ENCODE measurements at regions not wholly inside any gene's neighbourhood (a gene's known extent, or its start where the extent isn't known, plus 50 kb on each side); places are given as distances from the start of the nearest gene placed in this dataset.
A peak's percentile ranks its signal among the peaks of the same experiment; 100 is the strongest.

- no peak for DNase-seq
- no peak overlapping the region for H3K4me3 ChIP-seq
- H3K27me3 ChIP-seq, result no peaks in the 10 kb centered on the region
- WGBS, 2 donors, result 33 to 39% methylated on average over 3 of the region's 3 CpGs
- peak overlapping the region in 3 of 4 donors; percentile 70 to 75 (median 71) for H3K27ac ChIP-seq
- H3K9me3 ChIP-seq, result no peaks in the 10 kb centered on the region
- H3K4me1 ChIP-seq, result peaks cover 0 to 49% (median 38%) of the 10 kb centered on the region in 4 donors
- peak; percentile 33 to 64 (median 55) for TF ChIP-seq POLR2AphosphoS5 (IDR thresholded peaks at IDR 0.05)
- no peak for TF ChIP-seq EP300 (IDR thresholded peaks at IDR 0.05)
- intact Hi-C loops (cut with DNase I), result no loop called here
- H3K36me3 ChIP-seq, result no peaks in the 10 kb centered on the region
These were observed 612.9 kb upstream of the TBL1XR1 start for GRCh38 chr3:177810162-177810623.

DNA sequence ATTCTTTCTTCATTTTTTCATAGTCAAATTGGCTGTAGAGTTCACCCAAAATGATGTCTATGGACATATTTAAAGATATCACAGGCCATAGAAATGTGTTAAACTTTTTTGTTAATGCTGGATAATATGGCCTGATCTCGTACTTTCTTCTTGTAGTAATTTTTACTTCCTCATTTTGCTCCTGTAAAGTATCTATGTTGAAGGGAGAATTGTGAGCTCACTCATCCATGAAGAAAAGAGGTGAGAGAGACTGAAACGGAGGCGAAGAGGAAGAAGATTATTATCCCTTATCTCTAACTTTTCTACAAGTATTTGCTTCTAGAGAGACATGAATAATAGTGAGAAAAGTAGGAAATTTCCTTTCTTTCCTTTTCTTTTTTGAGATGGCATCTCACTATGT lies 613.8 kb upstream of the TBL1XR1 start:
- no peaks in the 10 kb centered on the region for H3K27me3 ChIP-seq
- no peaks in the 10 kb centered on the region for H3K9me3 ChIP-seq
- no peaks in the 10 kb centered on the region for H3K36me3 ChIP-seq
- H3K27ac ChIP-seq, result peak overlapping the region in 3 of 4 donors; percentile 70 to 75 (median 71)
- 67 to 91% methylated on average over 3 of the region's 3 CpGs for WGBS, 2 donors
- no peak for DNase-seq
- no peak overlapping the region for H3K4me3 ChIP-seq
- TF ChIP-seq EP300 (IDR thresholded peaks at IDR 0.05) (no peak), POLR2A (IDR thresholded peaks at IDR 0.05) (no peak), POLR2AphosphoS5 (IDR thresholded peaks at IDR 0.05) (no peak)
- TF ChIP-seq, protein P1, sequence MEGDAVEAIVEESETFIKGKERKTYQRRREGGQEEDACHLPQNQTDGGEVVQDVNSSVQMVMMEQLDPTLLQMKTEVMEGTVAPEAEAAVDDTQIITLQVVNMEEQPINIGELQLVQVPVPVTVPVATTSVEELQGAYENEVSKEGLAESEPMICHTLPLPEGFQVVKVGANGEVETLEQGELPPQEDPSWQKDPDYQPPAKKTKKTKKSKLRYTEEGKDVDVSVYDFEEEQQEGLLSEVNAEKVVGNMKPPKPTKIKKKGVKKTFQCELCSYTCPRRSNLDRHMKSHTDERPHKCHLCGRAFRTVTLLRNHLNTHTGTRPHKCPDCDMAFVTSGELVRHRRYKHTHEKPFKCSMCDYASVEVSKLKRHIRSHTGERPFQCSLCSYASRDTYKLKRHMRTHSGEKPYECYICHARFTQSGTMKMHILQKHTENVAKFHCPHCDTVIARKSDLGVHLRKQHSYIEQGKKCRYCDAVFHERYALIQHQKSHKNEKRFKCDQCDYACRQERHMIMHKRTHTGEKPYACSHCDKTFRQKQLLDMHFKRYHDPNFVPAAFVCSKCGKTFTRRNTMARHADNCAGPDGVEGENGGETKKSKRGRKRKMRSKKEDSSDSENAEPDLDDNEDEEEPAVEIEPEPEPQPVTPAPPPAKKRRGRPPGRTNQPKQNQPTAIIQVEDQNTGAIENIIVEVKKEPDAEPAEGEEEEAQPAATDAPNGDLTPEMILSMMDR (IDR thresholded peaks at IDR 0.05), result no peak
- peaks cover 0 to 49% (median 39%) of the 10 kb centered on the region in 4 donors for H3K4me1 ChIP-seq
- intact Hi-C loops (cut with DNase I), result no loop called here

GRCh38 chr3:177811835-177812234 lies 614.6 kb upstream of the TBL1XR1 start:
- TF ChIP-seq, protein P1 (IDR thresholded peaks at IDR 0.05), result no peak
- TF ChIP-seq EP300 (IDR thresholded peaks at IDR 0.05) (no peak), POLR2AphosphoS5 (IDR thresholded peaks at IDR 0.05) (no peak), POLR2A (IDR thresholded peaks at IDR 0.05) (no peak)
- H3K36me3 ChIP-seq, result no peaks in the 10 kb centered on the region
- no peak for DNase-seq
- peaks cover 0 to 55% (median 45%) of the 10 kb centered on the region in 4 donors for H3K4me1 ChIP-seq
- no peaks in the 10 kb centered on the region for H3K27me3 ChIP-seq
- H3K4me3 ChIP-seq, result no peak overlapping the region
- 83 to 96% methylated on average over 1 of the region's 1 CpG for WGBS, 2 donors
- no peaks in the 10 kb centered on the region for H3K9me3 ChIP-seq
- intact Hi-C loops (cut with DNase I), result no loop called here
- H3K27ac ChIP-seq, result peak overlapping the region in 3 of 4 donors; percentile 70 to 75 (median 71)

DNA sequence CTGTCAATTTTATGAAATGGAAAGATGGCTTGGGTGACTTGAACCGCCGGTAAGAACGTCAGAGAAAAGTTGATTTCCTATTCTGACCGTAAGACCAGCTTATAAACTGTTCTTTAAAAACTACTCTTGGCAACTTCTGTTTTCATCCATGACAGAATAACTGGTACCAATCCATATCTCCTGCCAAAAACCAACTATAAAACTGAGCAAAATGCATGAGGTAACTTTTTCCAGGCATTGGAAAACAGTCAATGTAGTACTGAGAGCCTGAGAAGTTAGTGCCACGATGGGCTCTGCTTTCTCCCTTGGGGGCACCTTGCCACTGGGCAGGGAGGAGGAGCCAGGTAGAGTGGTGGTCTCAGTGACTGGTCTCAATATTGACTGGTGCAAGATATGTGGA lies 615.2 kb upstream of the TBL1XR1 start:
- 91 to 94% methylated on average over 5 of the region's 5 CpGs for WGBS, 2 donors
- no peaks in the 10 kb centered on the region for H3K36me3 ChIP-seq
- H3K27me3 ChIP-seq, result no peaks in the 10 kb centered on the region
- peaks cover 0 to 61% (median 47%) of the 10 kb centered on the region in 4 donors for H3K4me1 ChIP-seq
- DNase-seq, result no peak
- TF ChIP-seq POLR2AphosphoS5 (IDR thresholded peaks at IDR 0.05) (peak in 3 of 4 donors; percentile 22 to 57 (median 40)), EP300 (IDR thresholded peaks at IDR 0.05) (no peak)
- H3K27ac ChIP-seq, result peak overlapping the region; percentile 1 to 75 (median 70)
- H3K9me3 ChIP-seq, result no peaks in the 10 kb centered on the region
- intact Hi-C loops (cut with DNase I), result no loop called here
- H3K4me3 ChIP-seq, result no peak overlapping the region

DNA sequence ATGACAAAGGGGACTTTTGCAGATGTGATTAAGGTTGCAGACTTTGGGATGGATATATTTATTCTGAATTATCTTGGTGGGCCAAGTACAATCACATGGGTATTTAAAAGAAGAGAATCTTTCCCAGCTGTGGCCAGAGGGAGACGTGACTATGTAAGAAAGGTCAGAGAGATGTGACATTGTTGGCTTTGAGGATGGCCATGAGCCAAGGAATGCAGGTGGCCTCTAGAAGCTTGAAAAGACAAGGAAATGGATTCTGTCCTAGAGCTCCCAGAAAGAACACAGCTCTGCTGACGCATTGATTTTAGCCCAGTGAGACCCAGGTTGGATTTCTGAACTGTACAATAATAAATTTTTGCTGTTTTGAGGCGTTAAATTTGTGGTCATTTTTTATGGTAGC lies 616.0 kb upstream of the TBL1XR1 start:
- DNase-seq, result peak; percentile 79
- intact Hi-C loops (cut with DNase I), result no loop called here
- Histone ChIP-seq H3K4me3 (no peak overlapping the region), H3K27ac (peak overlapping the region; percentile 1 to 75 (median 70)), H3K27me3 (no peaks in the 10 kb centered on the region), H3K36me3 (no peaks in the 10 kb centered on the region), H3K9me3 (no peaks in the 10 kb centered on the region), H3K4me1 (peaks cover 0 to 61% (median 47%) of the 10 kb centered on the region in 4 donors)
- TF ChIP-seq POLR2A (IDR thresholded peaks at IDR 0.05), result no peak
- TF ChIP-seq POLR2AphosphoS5 (IDR thresholded peaks at IDR 0.05), result peak in 1 of 4 donors; percentile 18
- no peak for TF ChIP-seq EP300 (IDR thresholded peaks at IDR 0.05)
- TF ChIP-seq, protein P1 (IDR thresholded peaks at IDR 0.05), result no peak
- WGBS, 2 donors, result 51 to 77% methylated on average over 3 of the region's 3 CpGs
